ENCODE measurements at regions not wholly inside any gene's neighbourhood (a gene's known extent, or its start where the extent isn't known, plus 50 kb on each side); places are given as distances from the start of the nearest gene placed in this dataset.

DNA sequence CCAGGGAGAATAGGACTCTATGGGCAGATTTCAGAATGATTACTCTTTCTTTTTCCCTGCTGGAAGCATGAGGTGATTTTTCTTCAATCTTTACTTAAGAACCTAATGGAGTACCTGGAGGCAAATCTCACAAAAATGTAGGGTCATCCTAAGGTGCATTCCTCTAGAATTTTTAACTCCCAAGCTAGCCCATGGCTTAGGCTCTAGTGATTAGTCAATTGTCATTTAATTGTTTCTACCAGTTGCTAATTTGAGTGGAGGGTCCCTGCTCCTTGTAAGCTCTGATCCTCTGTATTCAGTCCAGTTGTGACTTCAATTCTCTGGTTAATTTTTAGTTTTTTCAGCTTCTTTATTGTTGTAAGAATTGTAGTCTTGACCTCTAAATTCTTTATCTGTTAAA is 467.0 kb downstream of the HTR1A start:
- no peak for ATAC-seq
- Histone ChIP-seq H3K4me1 (no peaks in the 10 kb centered on the region), H3K36me3 (no peaks in the 10 kb centered on the region), H3K9me3 (no peaks in the 10 kb centered on the region), H3K4me3 (no peak overlapping the region), H3K27ac (no peak overlapping the region), H3K27me3 (no peaks in the 10 kb centered on the region)
- intact Hi-C loops (cut with DNase I) = no loop called here
- no peak for DNase-seq
- TF ChIP-seq CTCF (IDR thresholded peaks at IDR 0.05) = no peak
- FAIRE-seq = no peak

GRCh38 chr5:63483338-63483737 is 478.9 kb downstream of the HTR1A start:
- H3K9me3 ChIP-seq = no peaks in the 10 kb centered on the region
- intact Hi-C loops (cut with DNase I) = no loop called here
- no peaks in the 10 kb centered on the region for H3K36me3 ChIP-seq
- 46 to 74% methylated on average over 1 of the region's 1 CpG for WGBS, 2 donors
- no peaks in the 10 kb centered on the region for H3K27me3 ChIP-seq
- FAIRE-seq = no peak
- no peaks in the 10 kb centered on the region for H3K4me1 ChIP-seq
- DNase-seq = no peak
- TF ChIP-seq CTCF (IDR thresholded peaks at IDR 0.05) = no peak
- no peak overlapping the region for H3K27ac ChIP-seq
- no peak for ATAC-seq
- H3K4me3 ChIP-seq = no peak overlapping the region

GRCh38 chr5:63473335-63473967 is 488.8 kb downstream of the HTR1A start:
- no peaks in the 10 kb centered on the region for H3K9me3 ChIP-seq
- TF ChIP-seq CTCF (IDR thresholded peaks at IDR 0.05) = no peak
- intact Hi-C loops (cut with DNase I) = no loop called here
- no peak for ATAC-seq
- H3K4me1 ChIP-seq = no peaks in the 10 kb centered on the region
- no peak overlapping the region for H3K4me3 ChIP-seq
- DNase-seq = no peak
- H3K27me3 ChIP-seq = no peaks in the 10 kb centered on the region
- H3K27ac ChIP-seq = no peak overlapping the region
- 80 to 85% methylated on average over 1 of the region's 1 CpG for WGBS, 2 donors
- H3K36me3 ChIP-seq = no peaks in the 10 kb centered on the region
- no peak for FAIRE-seq

GRCh38 chr5:63456279-63456678 is 506.0 kb downstream of the HTR1A start:
- TF ChIP-seq CTCF (IDR thresholded peaks at IDR 0.05) = no peak
- Histone ChIP-seq H3K27me3 (no peaks in the 10 kb centered on the region), H3K27ac (no peak overlapping the region), H3K4me3 (no peak overlapping the region), H3K9me3 (no peaks in the 10 kb centered on the region), H3K4me1 (peaks cover 0 to 3% (median 0%) of the 10 kb centered on the region in 3 donors), H3K36me3 (no peaks in the 10 kb centered on the region)
- DNase-seq (no peak), FAIRE-seq (no peak), ATAC-seq (no peak)
- 89 to 97% methylated on average over 1 of the region's 1 CpG for WGBS, 2 donors
- intact Hi-C loops (cut with DNase I) = no loop called here

GRCh38 chr5:63451188-63451587 is 511.1 kb downstream of the HTR1A start:
- FAIRE-seq = no peak
- no peak for ATAC-seq
- no peak for DNase-seq
- Histone ChIP-seq H3K36me3 (no peaks in the 10 kb centered on the region), H3K4me3 (no peak overlapping the region), H3K27me3 (no peaks in the 10 kb centered on the region), H3K27ac (no peak overlapping the region), H3K9me3 (no peaks in the 10 kb centered on the region), H3K4me1 (peaks cover 3 to 5% (median 4%) of the 10 kb centered on the region in 3 donors)
- 8 to 10% methylated on average over 2 of the region's 2 CpGs for WGBS, 2 donors
- intact Hi-C loops (cut with DNase I) = no loop called here
- TF ChIP-seq CTCF (IDR thresholded peaks at IDR 0.05) = no peak

All from pancreas (tissue), 10 donors.